ENCODE measurements at regions not wholly inside any gene's neighbourhood (a gene's known extent, or its start where the extent isn't known, plus 50 kb on each side); places are given as distances from the start of the nearest gene placed in this dataset.

DNA sequence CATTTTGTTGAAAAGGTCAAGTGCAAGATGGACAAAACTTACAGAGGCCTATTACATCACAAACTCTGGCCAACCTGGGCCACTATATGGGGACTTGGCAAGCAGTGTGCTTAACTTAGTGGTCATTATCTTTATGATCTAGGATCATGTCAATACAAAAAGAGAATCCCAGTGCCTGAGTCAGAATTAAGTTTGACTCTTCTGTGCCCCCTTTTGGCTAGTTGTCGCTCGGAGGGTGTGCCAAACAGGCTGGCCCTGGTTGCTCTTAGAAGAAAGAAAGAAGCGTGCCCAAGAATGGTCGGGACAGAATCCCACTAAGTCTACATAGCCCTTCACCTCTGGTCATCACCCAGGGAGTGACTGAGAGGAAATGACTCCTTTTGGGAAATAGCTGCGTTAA is 100.1 kb downstream of the EIF4E start:
- TF ChIP-seq CTCF (IDR thresholded peaks at IDR 0.05; ENCODE audit: poor library complexity), result no peak
- no peak for TF ChIP-seq EZH2phosphoT487 (IDR thresholded peaks at IDR 0.05; ENCODE audit: low read depth, severe bottlenecking, unreplicated experiment)

All from hepatocyte (in vitro differentiated cells).